ENCODE measurements at regions not wholly inside any gene's neighbourhood (a gene's known extent, or its start where the extent isn't known, plus 50 kb on each side); places are given as distances from the start of the nearest gene placed in this dataset.
"Not testable (repeated sequence)": the region's sequence is repeated elsewhere in the genome, so short reads cannot be mapped to it uniquely, and the experiment has no call there.

- Histone ChIP-seq H3K79me2 (ENCODE audit: control insufficient read depth, insufficient read depth, low read length) (no peaks in the 10 kb centered on the region), H3K4me2 (ENCODE audit: control insufficient read depth, insufficient read depth) (no peak overlapping the region), H3K27ac (ENCODE audit: control insufficient read depth, insufficient read depth) (no peak overlapping the region), H3K27me3 (replicated peaks in 1 of 2; ENCODE audit: control insufficient read depth in 2 of 2, insufficient read depth in 2 of 2, low read length in 1 of 2) (no peaks in the 10 kb centered on the region), H3K9me3 (replicated peaks; ENCODE audit: control insufficient read depth, insufficient read depth, low read length) (no peaks in the 10 kb centered on the region), H4K20me1 (ENCODE audit: control insufficient read depth, insufficient read depth) (no peaks in the 10 kb centered on the region), H3K9ac (ENCODE audit: control insufficient read depth, insufficient read depth, low read length) (no peak overlapping the region), H2AFZ (ENCODE audit: control insufficient read depth, low read depth, low read length) (no peak overlapping the region), H3K36me3 (ENCODE audit: control insufficient read depth in 2 of 2, insufficient read depth in 2 of 2, low read length in 1 of 2) (no peaks in the 10 kb centered on the region), H3K4me3 (no peak overlapping the region), H3K4me1 (ENCODE audit: control insufficient read depth, insufficient read depth, low read length) (no peaks in the 10 kb centered on the region)
- BruUV-seq (replicated peaks) = no TSS peak
- WGBS (ENCODE audit: insufficient coverage, insufficient replicate concordance, low lambda C conversion rate, missing lambda C conversion rate) = 94% methylated on average over 2 of the region's 2 CpGs
- TF ChIP-seq ZNF622 (IDR thresholded peaks at IDR 0.05) (no peak), SREBF2 (IDR thresholded peaks at IDR 0.05; ENCODE audit: low read length) (no peak), ZSCAN29 (IDR thresholded peaks at IDR 0.05) (no peak), POLR2A (IDR thresholded peaks at IDR 0.05; ENCODE audit: low read depth, low read length) (no peak), IRF4 (IDR thresholded peaks at IDR 0.05; ENCODE audit: low read depth, low read length) (no peak), ESRRA (IDR thresholded peaks at IDR 0.05; ENCODE audit: low read length) (no peak), RELA (IDR thresholded peaks at IDR 0.05; ENCODE audit: borderline replicate concordance, partially characterized antibody) (no peak), MTA2 (IDR thresholded peaks at IDR 0.05; ENCODE audit: low read depth) (no peak), ZNF207 (IDR thresholded peaks at IDR 0.05; ENCODE audit: borderline replicate concordance) (no peak), FOXM1 (IDR thresholded peaks at IDR 0.05; ENCODE audit: low read depth, low read length) (no peak), JUNB (IDR thresholded peaks at IDR 0.05) (no peak), MTA3 (IDR thresholded peaks at IDR 0.05; ENCODE audit: borderline replicate concordance, low read length) (no peak), POLR2AphosphoS2 (IDR thresholded peaks at IDR 0.05; ENCODE audit: low read depth, low read length) (no peak), CBX3 (IDR thresholded peaks at IDR 0.05; ENCODE audit: borderline replicate concordance, low read depth) (no peak), BCL11A (IDR thresholded peaks at IDR 0.05; ENCODE audit: low read depth, low read length) (no peak), EGR1 (IDR thresholded peaks at IDR 0.05; ENCODE audit: borderline replicate concordance in 1 of 2, low read depth in 2 of 2, low read length in 2 of 2) (no peak), ATF2 (IDR thresholded peaks at IDR 0.05; ENCODE audit: low read length) (no peak)
- TF ChIP-seq, protein P1, sequence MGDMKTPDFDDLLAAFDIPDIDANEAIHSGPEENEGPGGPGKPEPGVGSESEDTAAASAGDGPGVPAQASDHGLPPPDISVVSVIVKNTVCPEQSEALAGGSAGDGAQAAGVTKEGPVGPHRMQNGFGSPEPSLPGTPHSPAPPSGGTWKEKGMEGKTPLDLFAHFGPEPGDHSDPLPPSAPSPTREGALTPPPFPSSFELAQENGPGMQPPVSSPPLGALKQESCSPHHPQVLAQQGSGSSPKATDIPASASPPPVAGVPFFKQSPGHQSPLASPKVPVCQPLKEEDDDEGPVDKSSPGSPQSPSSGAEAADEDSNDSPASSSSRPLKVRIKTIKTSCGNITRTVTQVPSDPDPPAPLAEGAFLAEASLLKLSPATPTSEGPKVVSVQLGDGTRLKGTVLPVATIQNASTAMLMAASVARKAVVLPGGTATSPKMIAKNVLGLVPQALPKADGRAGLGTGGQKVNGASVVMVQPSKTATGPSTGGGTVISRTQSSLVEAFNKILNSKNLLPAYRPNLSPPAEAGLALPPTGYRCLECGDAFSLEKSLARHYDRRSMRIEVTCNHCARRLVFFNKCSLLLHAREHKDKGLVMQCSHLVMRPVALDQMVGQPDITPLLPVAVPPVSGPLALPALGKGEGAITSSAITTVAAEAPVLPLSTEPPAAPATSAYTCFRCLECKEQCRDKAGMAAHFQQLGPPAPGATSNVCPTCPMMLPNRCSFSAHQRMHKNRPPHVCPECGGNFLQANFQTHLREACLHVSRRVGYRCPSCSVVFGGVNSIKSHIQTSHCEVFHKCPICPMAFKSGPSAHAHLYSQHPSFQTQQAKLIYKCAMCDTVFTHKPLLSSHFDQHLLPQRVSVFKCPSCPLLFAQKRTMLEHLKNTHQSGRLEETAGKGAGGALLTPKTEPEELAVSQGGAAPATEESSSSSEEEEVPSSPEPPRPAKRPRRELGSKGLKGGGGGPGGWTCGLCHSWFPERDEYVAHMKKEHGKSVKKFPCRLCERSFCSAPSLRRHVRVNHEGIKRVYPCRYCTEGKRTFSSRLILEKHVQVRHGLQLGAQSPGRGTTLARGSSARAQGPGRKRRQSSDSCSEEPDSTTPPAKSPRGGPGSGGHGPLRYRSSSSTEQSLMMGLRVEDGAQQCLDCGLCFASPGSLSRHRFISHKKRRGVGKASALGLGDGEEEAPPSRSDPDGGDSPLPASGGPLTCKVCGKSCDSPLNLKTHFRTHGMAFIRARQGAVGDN (IDR thresholded peaks at IDR 0.05) = no peak
- in situ Hi-C loops (cut with MboI) (no loop called here), intact Hi-C loops (cut with micrococcal nuclease; ENCODE audit: unreplicated experiment) (no loop called here)
- ATAC-seq = no peak
- DNase-seq (ENCODE audit: low read depth, low spot score) = no peak
- ChIA-PET POLR2A (no interaction called here), SMC1A (ENCODE audit: uncharacterized antibody, unreplicated experiment) (no interaction called here), RAD21 (ENCODE audit: unreplicated experiment) (no interaction called here), CTCF (no interaction called here)
- FAIRE-seq = no peak
These were observed 1652.3 kb upstream of the WWC1 start for GRCh38 chr5:166639151-166639550.

GRCh38 chr5:166640136-166640535, 1651.3 kb upstream of the WWC1 start:
- in situ Hi-C loops (cut with MboI); H2AFZ ChIP-seq (ENCODE audit: control insufficient read depth, low read depth, low read length); BruUV-seq (replicated peaks); intact Hi-C loops (cut with micrococcal nuclease; ENCODE audit: unreplicated experiment); DNase-seq (ENCODE audit: low read depth, low spot score); CTCF ChIA-PET; H3K9ac ChIP-seq (ENCODE audit: control insufficient read depth, insufficient read depth, low read length); H3K27me3 ChIP-seq (replicated peaks in 1 of 2; ENCODE audit: control insufficient read depth in 2 of 2, insufficient read depth in 2 of 2, low read length in 1 of 2); POLR2A ChIA-PET; H3K4me1 ChIP-seq (ENCODE audit: control insufficient read depth, insufficient read depth, low read length); H3K4me2 ChIP-seq (ENCODE audit: control insufficient read depth, insufficient read depth); H3K9me3 ChIP-seq (replicated peaks; ENCODE audit: control insufficient read depth, insufficient read depth, low read length); FAIRE-seq; H3K4me3 ChIP-seq; H3K27ac ChIP-seq (ENCODE audit: control insufficient read depth, insufficient read depth); SMC1A ChIA-PET (ENCODE audit: uncharacterized antibody, unreplicated experiment); H3K79me2 ChIP-seq (ENCODE audit: control insufficient read depth, insufficient read depth, low read length); ATAC-seq; H4K20me1 ChIP-seq (ENCODE audit: control insufficient read depth, insufficient read depth); RAD21 ChIA-PET (ENCODE audit: unreplicated experiment); H3K36me3 ChIP-seq (ENCODE audit: control insufficient read depth in 2 of 2, insufficient read depth in 2 of 2, low read length in 1 of 2): not testable (repeated sequence)
- 42% methylated on average over 10 of the region's 10 CpGs for WGBS (ENCODE audit: insufficient coverage, insufficient replicate concordance, low lambda C conversion rate, missing lambda C conversion rate)

Data from GM12878 (cell line).